ENCODE measurements at regions not wholly inside any gene's neighbourhood (a gene's known extent, or its start where the extent isn't known, plus 50 kb on each side); places are given as distances from the start of the nearest gene placed in this dataset.

GRCh38 chr13:61725806-61726205 lies 310.2 kb upstream of the PCDH20 start:
- no peaks in the 10 kb centered on the region for H3K4me1 Mint-ChIP-seq

GRCh38 chr13:61722119-61722518 lies 306.5 kb upstream of the PCDH20 start:
- no peaks in the 10 kb centered on the region for H3K9me3 ChIP-seq (ENCODE audit: control insufficient read depth, low read length, poor library complexity, severe bottlenecking)
- H3K27me3 Mint-ChIP-seq, result no peaks in the 10 kb centered on the region
- no peaks in the 10 kb centered on the region for H3K4me1 Mint-ChIP-seq
- no peaks in the 10 kb centered on the region for H3K36me3 Mint-ChIP-seq (ENCODE audit: low read depth)
- DNase-seq, result no peak
- H3K4me3 Mint-ChIP-seq, result no peak overlapping the region
- no peak overlapping the region for H3K27ac Mint-ChIP-seq
- no peak for ATAC-seq

More at GRCh38 chr13:61725806-61726205, 310.2 kb upstream of the PCDH20 start:
- no peak overlapping the region for H3K4me3 Mint-ChIP-seq
- no peaks in the 10 kb centered on the region for H3K36me3 Mint-ChIP-seq (ENCODE audit: low read depth)
- H3K9me3 ChIP-seq (ENCODE audit: control insufficient read depth, low read length, poor library complexity, severe bottlenecking), result no peaks in the 10 kb centered on the region
- no peak overlapping the region for H3K27ac Mint-ChIP-seq
- H3K27me3 Mint-ChIP-seq, result no peaks in the 10 kb centered on the region
- ATAC-seq (no peak), DNase-seq (no peak)

GRCh38 chr13:61712621-61713020 lies 297.0 kb upstream of the PCDH20 start:
- no peak overlapping the region for H3K4me3 Mint-ChIP-seq
- DNase-seq, result no peak
- no peaks in the 10 kb centered on the region for H3K4me1 Mint-ChIP-seq
- H3K36me3 Mint-ChIP-seq (ENCODE audit: low read depth), result no peaks in the 10 kb centered on the region
- H3K27me3 Mint-ChIP-seq, result no peaks in the 10 kb centered on the region
- no peak for ATAC-seq
- no peak overlapping the region for H3K27ac Mint-ChIP-seq
- no peaks in the 10 kb centered on the region for H3K9me3 ChIP-seq (ENCODE audit: control insufficient read depth, low read length, poor library complexity, severe bottlenecking)

GRCh38 chr13:61709258-61709657 lies 293.6 kb upstream of the PCDH20 start:
- no peak for ATAC-seq
- H3K27ac Mint-ChIP-seq, result no peak overlapping the region
- H3K4me3 Mint-ChIP-seq, result no peak overlapping the region
- DNase-seq, result no peak
- H3K4me1 Mint-ChIP-seq, result no peaks in the 10 kb centered on the region
- no peaks in the 10 kb centered on the region for H3K9me3 ChIP-seq (ENCODE audit: control insufficient read depth, low read length, poor library complexity, severe bottlenecking)
- H3K27me3 Mint-ChIP-seq, result no peaks in the 10 kb centered on the region
- no peaks in the 10 kb centered on the region for H3K36me3 Mint-ChIP-seq (ENCODE audit: low read depth)

- ATAC-seq, result no peak
- H3K27ac Mint-ChIP-seq, result no peak overlapping the region
- no peaks in the 10 kb centered on the region for H3K36me3 Mint-ChIP-seq (ENCODE audit: low read depth)
- H3K4me3 Mint-ChIP-seq, result no peak overlapping the region
- no peak for DNase-seq
- no peaks in the 10 kb centered on the region for H3K4me1 Mint-ChIP-seq
- peaks cover 4% of the 10 kb centered on the region for H3K9me3 ChIP-seq (ENCODE audit: control insufficient read depth, low read length, poor library complexity, severe bottlenecking)
- no peaks in the 10 kb centered on the region for H3K27me3 Mint-ChIP-seq
Measured at GRCh38 chr13:61706899-61707298, 291.2 kb upstream of the PCDH20 start.

- Mint-ChIP-seq H3K4me3 (no peak overlapping the region), H3K36me3 (ENCODE audit: low read depth) (no peaks in the 10 kb centered on the region), H3K27me3 (no peaks in the 10 kb centered on the region), H3K4me1 (no peaks in the 10 kb centered on the region), H3K27ac (no peak overlapping the region)
- peaks cover 4% of the 10 kb centered on the region for H3K9me3 ChIP-seq (ENCODE audit: control insufficient read depth, low read length, poor library complexity, severe bottlenecking)
- DNase-seq (no peak), ATAC-seq (no peak)
Measured at GRCh38 chr13:61700620-61701019, 285.0 kb upstream of the PCDH20 start.

- Mint-ChIP-seq H3K27me3 (no peaks in the 10 kb centered on the region), H3K36me3 (ENCODE audit: low read depth) (no peaks in the 10 kb centered on the region), H3K27ac (no peak overlapping the region), H3K4me1 (no peaks in the 10 kb centered on the region), H3K4me3 (no peak overlapping the region)
- no peak for ATAC-seq
- peaks cover 4% of the 10 kb centered on the region for H3K9me3 ChIP-seq (ENCODE audit: control insufficient read depth, low read length, poor library complexity, severe bottlenecking)
- DNase-seq, result no peak
Measured at GRCh38 chr13:61700181-61700580, 284.5 kb upstream of the PCDH20 start.

- Mint-ChIP-seq H3K36me3 (ENCODE audit: low read depth) (no peaks in the 10 kb centered on the region), H3K27me3 (no peaks in the 10 kb centered on the region), H3K27ac (no peak overlapping the region), H3K4me1 (no peaks in the 10 kb centered on the region), H3K4me3 (no peak overlapping the region)
- ATAC-seq (no peak), DNase-seq (no peak)
- no peaks in the 10 kb centered on the region for H3K9me3 ChIP-seq (ENCODE audit: control insufficient read depth, low read length, poor library complexity, severe bottlenecking)
Measured at GRCh38 chr13:61696676-61697075, 281.0 kb upstream of the PCDH20 start.

GRCh38 chr13:61695147-61695546 lies 279.5 kb upstream of the PCDH20 start:
- Mint-ChIP-seq H3K36me3 (ENCODE audit: low read depth) (no peaks in the 10 kb centered on the region), H3K4me3 (no peak overlapping the region), H3K4me1 (no peaks in the 10 kb centered on the region), H3K27me3 (no peaks in the 10 kb centered on the region), H3K27ac (no peak overlapping the region)
- no peak for ATAC-seq
- no peaks in the 10 kb centered on the region for H3K9me3 ChIP-seq (ENCODE audit: control insufficient read depth, low read length, poor library complexity, severe bottlenecking)
- DNase-seq, result no peak

GRCh38 chr13:61692691-61693090 lies 277.0 kb upstream of the PCDH20 start:
- ATAC-seq (no peak), DNase-seq (no peak)
- no peaks in the 10 kb centered on the region for H3K36me3 Mint-ChIP-seq (ENCODE audit: low read depth)
- no peak overlapping the region for H3K27ac Mint-ChIP-seq
- no peaks in the 10 kb centered on the region for H3K9me3 ChIP-seq (ENCODE audit: control insufficient read depth, low read length, poor library complexity, severe bottlenecking)
- H3K4me1 Mint-ChIP-seq, result no peaks in the 10 kb centered on the region
- H3K4me3 Mint-ChIP-seq, result no peak overlapping the region
- no peaks in the 10 kb centered on the region for H3K27me3 Mint-ChIP-seq

GRCh38 chr13:61685682-61686012 lies 270.0 kb upstream of the PCDH20 start:
- H3K4me1 Mint-ChIP-seq, result no peaks in the 10 kb centered on the region
- no peak for DNase-seq
- no peaks in the 10 kb centered on the region for H3K36me3 Mint-ChIP-seq (ENCODE audit: low read depth)
- ATAC-seq, result no peak
- H3K9me3 ChIP-seq (ENCODE audit: control insufficient read depth, low read length, poor library complexity, severe bottlenecking), result no peaks in the 10 kb centered on the region
- no peak overlapping the region for H3K4me3 Mint-ChIP-seq
- H3K27ac Mint-ChIP-seq, result no peak overlapping the region
- H3K27me3 Mint-ChIP-seq, result no peaks in the 10 kb centered on the region

- Mint-ChIP-seq H3K4me3 (no peak overlapping the region), H3K27me3 (no peaks in the 10 kb centered on the region), H3K36me3 (ENCODE audit: low read depth) (no peaks in the 10 kb centered on the region), H3K4me1 (no peaks in the 10 kb centered on the region), H3K27ac (no peak overlapping the region)
- no peaks in the 10 kb centered on the region for H3K9me3 ChIP-seq (ENCODE audit: control insufficient read depth, low read length, poor library complexity, severe bottlenecking)
- DNase-seq, result no peak
- no peak for ATAC-seq
Measured at GRCh38 chr13:61684976-61685681, 269.5 kb upstream of the PCDH20 start.

GRCh38 chr13:61672756-61673155 lies 257.1 kb upstream of the PCDH20 start:
- Mint-ChIP-seq H3K4me3 (no peak overlapping the region), H3K36me3 (ENCODE audit: low read depth) (no peaks in the 10 kb centered on the region), H3K27me3 (no peaks in the 10 kb centered on the region), H3K4me1 (no peaks in the 10 kb centered on the region), H3K27ac (no peak overlapping the region)
- no peaks in the 10 kb centered on the region for H3K9me3 ChIP-seq (ENCODE audit: control insufficient read depth, low read length, poor library complexity, severe bottlenecking)
- ATAC-seq (no peak), DNase-seq (no peak)

GRCh38 chr13:61670384-61671161 lies 254.9 kb upstream of the PCDH20 start:
- H3K36me3 Mint-ChIP-seq (ENCODE audit: low read depth), result no peaks in the 10 kb centered on the region
- H3K9me3 ChIP-seq (ENCODE audit: control insufficient read depth, low read length, poor library complexity, severe bottlenecking), result no peaks in the 10 kb centered on the region
- no peak for ATAC-seq
- no peaks in the 10 kb centered on the region for H3K27me3 Mint-ChIP-seq
- no peak overlapping the region for H3K4me3 Mint-ChIP-seq
- no peaks in the 10 kb centered on the region for H3K4me1 Mint-ChIP-seq
- H3K27ac Mint-ChIP-seq, result no peak overlapping the region
- DNase-seq, result no peak

Measured in T-helper 17 cell (primary cell).